ENCODE measurements at regions not wholly inside any gene's neighbourhood (a gene's known extent, or its start where the extent isn't known, plus 50 kb on each side); places are given as distances from the start of the nearest gene placed in this dataset.

- no peak for FAIRE-seq
- TF ChIP-seq CTCF (IDR thresholded peaks at IDR 0.05; ENCODE audit: insufficient read depth, missing control alignments), result no peak
- no peak for DNase-seq (ENCODE audit: insufficient read length, low spot score)
These were observed 153.6 kb downstream of the DRD1 start for GRCh38 chr5:175290379-175290778.

GRCh38 chr5:175288048-175288621, 155.8 kb downstream of the DRD1 start:
- FAIRE-seq (no peak), DNase-seq (ENCODE audit: insufficient read length, low spot score) (no peak)

GRCh38 chr5:175286981-175287380, 157.0 kb downstream of the DRD1 start:
- TF ChIP-seq CTCF (IDR thresholded peaks at IDR 0.05; ENCODE audit: insufficient read depth, missing control alignments), result no peak
- FAIRE-seq, result no peak
- no peak for DNase-seq (ENCODE audit: insufficient read length, low spot score)

More at GRCh38 chr5:175288048-175288621, 155.8 kb downstream of the DRD1 start:
- no peak for TF ChIP-seq CTCF (IDR thresholded peaks at IDR 0.05; ENCODE audit: insufficient read depth, missing control alignments)

GRCh38 chr5:175285261-175285660, 158.7 kb downstream of the DRD1 start:
- FAIRE-seq (no peak), DNase-seq (ENCODE audit: insufficient read length, low spot score) (no peak)
- TF ChIP-seq CTCF (IDR thresholded peaks at IDR 0.05; ENCODE audit: insufficient read depth, missing control alignments), result no peak

DNA sequence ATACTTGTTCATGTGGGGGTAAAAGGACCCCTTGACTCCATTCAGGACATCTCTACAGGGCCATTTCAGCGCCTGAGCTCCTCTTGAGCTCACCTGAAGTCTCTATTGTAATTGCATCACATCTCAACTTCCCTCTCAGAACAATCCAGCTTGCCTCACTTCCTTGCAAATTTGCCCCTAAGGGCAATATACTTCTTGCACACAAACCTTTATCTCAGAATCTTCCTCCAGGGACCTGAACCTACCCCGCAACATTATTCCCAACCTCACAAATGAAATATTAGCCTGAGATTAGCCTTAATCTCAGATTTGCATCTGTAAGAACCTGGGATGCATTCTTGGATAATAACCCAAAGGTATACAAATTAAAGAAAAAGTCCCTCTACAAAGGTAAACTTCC, 159.2 kb downstream of the DRD1 start:
- no peak for TF ChIP-seq CTCF (IDR thresholded peaks at IDR 0.05; ENCODE audit: insufficient read depth, missing control alignments)
- no peak for FAIRE-seq

DNA sequence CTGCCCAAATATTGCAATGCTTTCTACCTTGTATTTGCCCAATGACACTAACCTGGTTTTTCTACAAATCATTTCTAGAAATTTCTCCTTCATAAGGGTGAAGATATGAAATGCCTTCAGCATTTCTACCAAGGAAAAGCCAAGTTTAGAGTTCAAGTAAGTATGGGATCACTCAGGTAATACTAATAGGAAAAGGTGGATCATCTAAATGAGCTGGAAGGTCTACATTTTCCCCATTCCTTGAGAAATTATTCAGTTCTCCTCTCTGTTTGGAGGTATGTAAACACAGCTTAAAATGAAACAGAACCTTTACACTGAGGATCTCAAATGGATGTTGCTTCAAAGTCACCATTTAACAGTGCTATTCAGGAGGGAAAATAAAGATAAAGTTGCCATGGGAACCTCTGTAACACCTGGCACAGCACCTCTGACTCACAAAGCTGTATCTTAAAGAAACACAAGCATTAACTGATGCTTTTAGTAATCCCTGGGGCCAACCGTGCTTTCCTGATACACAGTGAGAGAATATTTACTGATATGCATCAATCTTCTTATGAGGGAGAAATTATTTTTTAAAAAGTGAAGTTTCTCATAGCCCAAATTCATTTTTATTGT, 161.3 kb downstream of the DRD1 start:
- no peak for TF ChIP-seq CTCF (IDR thresholded peaks at IDR 0.05; ENCODE audit: insufficient read depth, missing control alignments)
- no peak for DNase-seq (ENCODE audit: insufficient read length, low spot score)
- no peak for FAIRE-seq

More for the DNA sequence above, 159.2 kb downstream of the DRD1 start:
- no peak for DNase-seq (ENCODE audit: insufficient read length, low spot score)

DNA sequence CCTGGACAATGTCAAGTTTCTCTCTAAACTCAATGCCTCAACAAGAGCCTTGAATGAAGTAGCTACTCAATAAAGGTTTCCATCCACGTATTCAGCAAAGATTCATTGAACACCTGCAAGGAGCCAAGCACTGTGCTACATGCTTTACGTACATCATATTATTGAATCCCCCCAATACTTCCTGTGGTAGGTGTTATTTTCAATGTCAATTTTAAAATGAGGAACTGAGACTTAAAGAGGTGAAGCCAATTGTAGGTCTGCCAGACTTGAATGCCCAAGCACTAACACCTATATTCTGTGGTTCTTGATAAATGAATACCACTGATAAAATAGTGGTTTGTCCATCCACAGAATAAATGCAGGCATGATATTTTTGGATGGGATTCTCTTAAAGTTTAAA, 162.3 kb downstream of the DRD1 start:
- no peak for DNase-seq (ENCODE audit: insufficient read length, low spot score)
- TF ChIP-seq CTCF (IDR thresholded peaks at IDR 0.05; ENCODE audit: insufficient read depth, missing control alignments), result no peak
- no peak for FAIRE-seq
